Endodermal cell (in vitro differentiated cells): ENCODE measurements at regions not wholly inside any gene's neighbourhood (a gene's known extent, or its start where the extent isn't known, plus 50 kb on each side); places are given as distances from the start of the nearest gene placed in this dataset.
"Not testable (repeated sequence)": the region's sequence is repeated elsewhere in the genome, so short reads cannot be mapped to it uniquely, and the experiment has no call there.

Experiments
- DNase-seq: peaks from one replicate; pipeline ENCODE4 v3.0.0-alpha.2; 2017
- H3K27ac ChIP-seq: 2 replicates; pipeline ENCODE4 v1.5.1; 2013; ENCODE audit warnings: mild to moderate bottlenecking, low read depth, low read length, moderate library complexity
- H3K27me3 ChIP-seq: 2 replicates; pipeline ENCODE4 v1.6.1; 2013; ENCODE audit warnings: mild to moderate bottlenecking, low read length, moderate library complexity; ENCODE audit not compliant: insufficient read depth, control insufficient read depth, poor library complexity, severe bottlenecking
- H3K36me3 ChIP-seq: 2 replicates; pipeline ENCODE4 v1.7.0; 2013; ENCODE audit warnings: mild to moderate bottlenecking, low read length, moderate library complexity; ENCODE audit not compliant: control insufficient read depth, insufficient read depth
- H3K4me1 ChIP-seq: one replicate; pipeline ENCODE4 v1.7.0; 2013; ENCODE audit warnings: low read length; ENCODE audit not compliant: control insufficient read depth, insufficient read depth
- H3K4me3 ChIP-seq: 2 replicates; pipeline ENCODE4 v1.5.1; 2013; ENCODE audit warnings: mild to moderate bottlenecking, low read length, moderate library complexity
- H3K9ac ChIP-seq: 2 replicates; pipeline ENCODE4 v1.6.1; 2013; ENCODE audit warnings: mild to moderate bottlenecking, low read length, moderate library complexity; ENCODE audit not compliant: poor library complexity, severe bottlenecking; ENCODE audit errors: extremely low read depth
- H3K9me3 ChIP-seq: 2 replicates; pipeline ENCODE4 v1.6.1; 2013; ENCODE audit warnings: mild to moderate bottlenecking, low read length, moderate library complexity; ENCODE audit not compliant: control insufficient read depth
- H3K27ac Mint-ChIP-seq: 2 replicates; pipeline ENCODE4 v1.8.0; 2020; ENCODE audit warnings: mixed read lengths
- H3K27me3 Mint-ChIP-seq: 2 replicates; pipeline ENCODE4 v1.8.0; 2021; ENCODE audit warnings: mild to moderate bottlenecking, mixed read lengths; ENCODE audit not compliant: insufficient read depth
- H3K36me3 Mint-ChIP-seq: 2 replicates; pipeline ENCODE4 v1.8.0; 2020; ENCODE audit warnings: low read depth, mixed read lengths
- H3K4me1 Mint-ChIP-seq: 2 replicates; pipeline ENCODE4 v1.8.0; 2020; ENCODE audit warnings: mixed read lengths
- H3K4me3 Mint-ChIP-seq: 2 replicates; pipeline ENCODE4 v1.8.0; 2020; ENCODE audit warnings: mild to moderate bottlenecking, moderate library complexity, mixed read lengths
- H3K9me3 Mint-ChIP-seq: 2 replicates; pipeline ENCODE4 v1.8.0; 2020; ENCODE audit warnings: mild to moderate bottlenecking, mixed read lengths
- WGBS, 2 experiments: methylation state at CpG; one replicate each; pipeline versions ENCODE4 v1.1.5 to v1.1.7; 2013; ENCODE audit warnings: missing lambda C conversion rate in 2 of 2, mixed read lengths in 1 of 2; ENCODE audit not compliant: insufficient coverage in 1 of 2, insufficient read length in 1 of 2; 5-methylcytosine and 5-hydroxymethylcytosine counted together
- TF ChIP-seq, protein P1 (sequence below): fragments of 200-600 bp; sonication (generic); conservative IDR thresholded peaks from 2 replicates; pipeline ENCODE4 v1.5.0; 2021; ENCODE audit warnings: antibody characterized with exemption, mild to moderate bottlenecking

DNA sequence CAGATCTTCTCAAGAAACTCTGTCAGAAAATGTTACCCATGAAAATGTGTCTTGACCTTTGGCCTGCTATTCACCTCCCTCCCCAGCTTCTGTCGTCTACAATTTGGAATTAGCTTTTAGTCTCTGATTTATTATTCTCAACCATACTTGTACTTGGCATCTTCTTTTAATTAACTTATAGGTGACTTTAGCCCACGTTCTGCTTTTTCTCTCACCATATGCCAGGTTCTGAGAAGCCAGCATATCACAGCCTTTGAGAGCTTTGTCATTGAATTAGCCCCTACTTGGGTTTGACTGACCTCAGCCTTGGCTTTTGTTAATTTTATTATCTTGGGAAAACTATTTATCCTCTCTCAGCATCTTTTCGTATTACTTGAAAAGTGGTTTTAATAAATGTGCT, 355.9 kb downstream of the OXSM start:
- no peaks in the 10 kb centered on the region for H3K36me3 Mint-ChIP-seq
- no peak overlapping the region for H3K4me3 Mint-ChIP-seq
- H3K27me3 Mint-ChIP-seq, result no peaks in the 10 kb centered on the region
- H3K9me3 Mint-ChIP-seq, result peaks cover 10% of the 10 kb centered on the region
- H3K4me1 Mint-ChIP-seq, result peaks cover 14% of the 10 kb centered on the region
- H3K27ac Mint-ChIP-seq, result no peak overlapping the region
- no peaks in the 10 kb centered on the region for H3K4me1 ChIP-seq
- H3K9me3 ChIP-seq, result no peaks in the 10 kb centered on the region
- no peak overlapping the region for H3K4me3 ChIP-seq
- no peak overlapping the region for H3K27ac ChIP-seq
- no peaks in the 10 kb centered on the region for H3K27me3 ChIP-seq
- DNase-seq, result no peak
- no peaks in the 10 kb centered on the region for H3K36me3 ChIP-seq
- TF ChIP-seq, protein P1, sequence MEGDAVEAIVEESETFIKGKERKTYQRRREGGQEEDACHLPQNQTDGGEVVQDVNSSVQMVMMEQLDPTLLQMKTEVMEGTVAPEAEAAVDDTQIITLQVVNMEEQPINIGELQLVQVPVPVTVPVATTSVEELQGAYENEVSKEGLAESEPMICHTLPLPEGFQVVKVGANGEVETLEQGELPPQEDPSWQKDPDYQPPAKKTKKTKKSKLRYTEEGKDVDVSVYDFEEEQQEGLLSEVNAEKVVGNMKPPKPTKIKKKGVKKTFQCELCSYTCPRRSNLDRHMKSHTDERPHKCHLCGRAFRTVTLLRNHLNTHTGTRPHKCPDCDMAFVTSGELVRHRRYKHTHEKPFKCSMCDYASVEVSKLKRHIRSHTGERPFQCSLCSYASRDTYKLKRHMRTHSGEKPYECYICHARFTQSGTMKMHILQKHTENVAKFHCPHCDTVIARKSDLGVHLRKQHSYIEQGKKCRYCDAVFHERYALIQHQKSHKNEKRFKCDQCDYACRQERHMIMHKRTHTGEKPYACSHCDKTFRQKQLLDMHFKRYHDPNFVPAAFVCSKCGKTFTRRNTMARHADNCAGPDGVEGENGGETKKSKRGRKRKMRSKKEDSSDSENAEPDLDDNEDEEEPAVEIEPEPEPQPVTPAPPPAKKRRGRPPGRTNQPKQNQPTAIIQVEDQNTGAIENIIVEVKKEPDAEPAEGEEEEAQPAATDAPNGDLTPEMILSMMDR, result no peak
- WGBS, 2 experiments, result 55 to 71% methylated on average over 2 to 3 of the region's 3 CpGs
- no peak overlapping the region for H3K9ac ChIP-seq

DNA sequence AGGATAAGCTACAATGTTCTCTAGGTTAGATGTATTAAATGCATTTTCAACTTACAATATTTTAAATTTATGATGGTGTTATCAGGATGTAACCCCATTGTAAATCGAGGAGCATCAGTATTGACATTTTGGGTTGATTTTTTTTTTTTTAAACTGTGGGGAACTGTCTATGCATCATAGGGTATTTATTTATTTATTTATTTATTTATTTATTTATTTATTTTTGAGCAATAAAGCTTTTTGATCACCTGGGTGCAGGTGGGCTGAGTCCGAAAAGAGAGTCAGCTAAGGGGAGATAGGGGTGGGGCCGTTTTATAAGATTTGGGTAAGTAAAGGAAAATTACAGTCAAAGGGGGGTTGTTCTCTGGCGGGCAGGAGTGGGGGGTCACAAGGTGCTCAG, 367.5 kb downstream of the OXSM start:
- H3K27ac ChIP-seq, H3K27ac Mint-ChIP-seq, H3K27me3 ChIP-seq, H3K36me3 ChIP-seq, H3K9me3 Mint-ChIP-seq, H3K9me3 ChIP-seq, H3K4me3 Mint-ChIP-seq, H3K4me3 ChIP-seq, H3K36me3 Mint-ChIP-seq, DNase-seq, H3K9ac ChIP-seq, H3K27me3 Mint-ChIP-seq, H3K4me1 ChIP-seq: not testable (repeated sequence)
- H3K4me1 Mint-ChIP-seq, result peaks cover 11% of the 10 kb centered on the region
- 92% methylated on average over 4 of the region's 4 CpGs; no CpG with 5 or more reads in 1 of the 2 experiments for WGBS, 2 experiments

DNA sequence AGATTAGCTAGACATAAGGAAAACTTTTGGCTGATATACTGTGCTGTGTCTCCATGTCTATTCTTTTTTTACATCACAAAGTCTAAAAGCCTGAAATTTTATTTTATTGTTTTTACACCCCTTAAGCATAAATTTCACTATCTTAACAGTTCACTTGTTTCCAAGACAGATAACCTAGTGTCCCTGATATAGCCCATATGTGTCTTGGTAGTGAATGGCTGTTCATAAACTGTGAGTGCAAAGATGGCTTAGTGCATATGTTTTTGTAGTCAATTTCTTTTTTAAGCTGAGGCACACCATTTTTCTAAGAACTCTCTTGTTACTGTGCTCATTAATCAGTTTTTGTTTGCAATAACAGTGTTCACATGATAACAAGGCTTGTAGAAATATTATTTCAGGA, 381.1 kb downstream of the OXSM start:
- no peak for DNase-seq
- Mint-ChIP-seq H3K27ac (no peak overlapping the region), H3K27me3 (no peaks in the 10 kb centered on the region), H3K4me1 (no peaks in the 10 kb centered on the region), H3K9me3 (peaks cover 35% of the 10 kb centered on the region), H3K4me3 (no peak overlapping the region), H3K36me3 (no peaks in the 10 kb centered on the region)
- H3K27me3 ChIP-seq, result no peaks in the 10 kb centered on the region
- peaks cover 4% of the 10 kb centered on the region for H3K9me3 ChIP-seq
- TF ChIP-seq, protein P1, result no peak
- H3K4me3 ChIP-seq, result no peak overlapping the region
- no peaks in the 10 kb centered on the region for H3K4me1 ChIP-seq
- no peak overlapping the region for H3K9ac ChIP-seq
- H3K27ac ChIP-seq, result no peak overlapping the region
- no peaks in the 10 kb centered on the region for H3K36me3 ChIP-seq

DNA sequence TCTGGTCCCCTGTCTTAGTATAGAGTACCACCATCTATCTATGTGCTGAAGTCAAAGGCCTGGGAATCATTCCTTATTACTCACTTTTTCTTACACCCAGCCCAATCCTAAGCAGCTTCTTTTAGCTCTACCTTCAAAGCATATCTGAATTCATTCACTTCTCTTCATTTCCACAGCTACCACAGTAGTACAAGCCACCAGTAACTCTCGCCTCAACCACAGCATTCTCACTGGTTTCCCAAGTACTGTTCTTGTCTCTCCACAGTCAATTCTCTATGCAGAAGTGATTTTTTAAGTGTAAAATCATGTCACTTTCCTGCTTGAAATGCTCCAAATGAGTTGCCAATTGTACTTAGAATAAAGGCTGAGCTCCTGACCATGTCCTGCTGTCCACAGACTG, 401.7 kb downstream of the OXSM start:
- H3K27ac ChIP-seq, result no peak overlapping the region
- H3K4me1 Mint-ChIP-seq, result no peaks in the 10 kb centered on the region
- no peak for DNase-seq
- TF ChIP-seq, protein P1, result no peak
- H3K4me3 Mint-ChIP-seq, result no peak overlapping the region
- H3K36me3 Mint-ChIP-seq, result no peaks in the 10 kb centered on the region
- H3K27me3 Mint-ChIP-seq, result no peaks in the 10 kb centered on the region
- H3K9me3 ChIP-seq, result peaks cover 7% of the 10 kb centered on the region
- H3K4me3 ChIP-seq, result no peak overlapping the region
- H3K9ac ChIP-seq, result no peak overlapping the region
- no peaks in the 10 kb centered on the region for H3K4me1 ChIP-seq
- no peak overlapping the region for H3K27ac Mint-ChIP-seq
- peaks cover 20% of the 10 kb centered on the region for H3K9me3 Mint-ChIP-seq
- H3K27me3 ChIP-seq, result no peaks in the 10 kb centered on the region
- WGBS, 2 experiments, result 93% methylated on average over 1 of the region's 1 CpG; no CpG with 5 or more reads in 1 of the 2 experiments
- H3K36me3 ChIP-seq, result no peaks in the 10 kb centered on the region
